NB4 (cell line): ENCODE measurements at regions not wholly inside any gene's neighbourhood (a gene's known extent, or its start where the extent isn't known, plus 50 kb on each side); places are given as distances from the start of the nearest gene placed in this dataset.

Experiments
- CTCF ChIP-seq: IDR thresholded peaks from one replicate; pipeline ENCODE4 v1.5.1; 2012; ENCODE audit warnings: low read depth, low read length
- MAX ChIP-seq: IDR thresholded peaks from 2 replicates; pipeline ENCODE4 v1.6.1; 2011; ENCODE audit warnings: low read depth, low read length
- MYC ChIP-seq: IDR thresholded peaks from 2 replicates; pipeline ENCODE4 v1.6.1; 2011; ENCODE audit warnings: low read depth, low read length
- POLR2A ChIP-seq: IDR thresholded peaks from 2 replicates; pipeline ENCODE4 v1.6.1; 2011; ENCODE audit warnings: mild to moderate bottlenecking; ENCODE audit not compliant: insufficient read length; ENCODE audit errors: extremely low read depth

- TF ChIP-seq CTCF (no peak), POLR2A (no peak), MAX (no peak), MYC (no peak)
Measured at GRCh38 chr3:197381371-197381770, 83.0 kb upstream of the DLG1 start.
